ENCODE measurements at regions not wholly inside any gene's neighbourhood (a gene's known extent, or its start where the extent isn't known, plus 50 kb on each side); places are given as distances from the start of the nearest gene placed in this dataset.

GRCh38 chr16:86035906-86036305 lies 136.9 kb downstream of the IRF8 start:
- intact Hi-C loops (cut with micrococcal nuclease): no loop called here
- H3K27me3 ChIP-seq (ENCODE audit: low read depth): peaks cover 94% of the 10 kb centered on the region
- no peak for TF ChIP-seq CTCF (IDR thresholded peaks at IDR 0.05; ENCODE audit: borderline replicate concordance)

GRCh38 chr16:86037999-86038925 lies 139.3 kb downstream of the IRF8 start:
- intact Hi-C loops (cut with micrococcal nuclease): no loop called here
- no peaks in the 10 kb centered on the region for H3K4me1 ChIP-seq
- peaks cover 96% of the 10 kb centered on the region for H3K27me3 ChIP-seq (ENCODE audit: low read depth)
- no peak overlapping the region for H3K27ac ChIP-seq (replicated peaks)
- no peak for DNase-seq
- H3K4me3 ChIP-seq: no peak overlapping the region
- TF ChIP-seq CTCF (IDR thresholded peaks at IDR 0.05; ENCODE audit: borderline replicate concordance): no peak
- H3K36me3 ChIP-seq: no peaks in the 10 kb centered on the region
- no peaks in the 10 kb centered on the region for H3K9me3 ChIP-seq (replicated peaks)

More at GRCh38 chr16:86035906-86036305, 136.9 kb downstream of the IRF8 start:
- no peak for DNase-seq
- Histone ChIP-seq H3K4me3 (no peak overlapping the region), H3K36me3 (no peaks in the 10 kb centered on the region), H3K9me3 (replicated peaks) (no peaks in the 10 kb centered on the region), H3K27ac (replicated peaks) (no peak overlapping the region), H3K4me1 (peaks cover 6% of the 10 kb centered on the region)

GRCh38 chr16:86038926-86039310 lies 140.0 kb downstream of the IRF8 start:
- no peak overlapping the region for H3K27ac ChIP-seq (replicated peaks)
- no peaks in the 10 kb centered on the region for H3K9me3 ChIP-seq (replicated peaks)
- intact Hi-C loops (cut with micrococcal nuclease): no loop called here
- H3K36me3 ChIP-seq: no peaks in the 10 kb centered on the region
- H3K27me3 ChIP-seq (ENCODE audit: low read depth): peaks cover 96% of the 10 kb centered on the region
- H3K4me3 ChIP-seq: no peak overlapping the region
- no peak for DNase-seq
- no peaks in the 10 kb centered on the region for H3K4me1 ChIP-seq
- no peak for TF ChIP-seq CTCF (IDR thresholded peaks at IDR 0.05; ENCODE audit: borderline replicate concordance)

GRCh38 chr16:86039606-86040005 lies 140.6 kb downstream of the IRF8 start:
- no peak for DNase-seq
- Histone ChIP-seq H3K4me1 (no peaks in the 10 kb centered on the region), H3K4me3 (no peak overlapping the region), H3K27me3 (ENCODE audit: low read depth) (peaks cover 96% of the 10 kb centered on the region), H3K36me3 (no peaks in the 10 kb centered on the region), H3K9me3 (replicated peaks) (no peaks in the 10 kb centered on the region), H3K27ac (replicated peaks) (no peak overlapping the region)
- intact Hi-C loops (cut with micrococcal nuclease): no loop called here
- no peak for TF ChIP-seq CTCF (IDR thresholded peaks at IDR 0.05; ENCODE audit: borderline replicate concordance)

- no peak for TF ChIP-seq CTCF (IDR thresholded peaks at IDR 0.05; ENCODE audit: borderline replicate concordance)
- no peaks in the 10 kb centered on the region for H3K36me3 ChIP-seq
- no peaks in the 10 kb centered on the region for H3K4me1 ChIP-seq
- DNase-seq: no peak
- peaks cover 94% of the 10 kb centered on the region for H3K27me3 ChIP-seq (ENCODE audit: low read depth)
- intact Hi-C loops (cut with micrococcal nuclease): no loop called here
- H3K9me3 ChIP-seq (replicated peaks): no peaks in the 10 kb centered on the region
- H3K27ac ChIP-seq (replicated peaks): no peak overlapping the region
- no peak overlapping the region for H3K4me3 ChIP-seq
Measured at GRCh38 chr16:86040496-86040895, 141.5 kb downstream of the IRF8 start.
